Spleen (tissue), 7 donors: ENCODE measurements at regions not wholly inside any gene's neighbourhood (a gene's known extent, or its start where the extent isn't known, plus 50 kb on each side); places are given as distances from the start of the nearest gene placed in this dataset.

Experiments used
- CTCF ChIP-seq, 11 experiments: fragments of 200-600 bp in 7 of 11; fragments of 450-650 bp in 4 of 11; sonication (generic) in 4 of 11; IDR thresholded peaks in 8 of 11; conservative IDR thresholded peaks in 3 of 11; 1 replicate in 7 of 11; 2 replicates in 4 of 11; pipeline versions ENCODE4 v1.4.0 to v1.8.0; 2016 to 2021; ENCODE audit warnings: antibody characterized with exemption in 11 of 11, inconsistent platforms in 4 of 11, mild to moderate bottlenecking in 1 of 11
- POLR2A ChIP-seq, 3 donors: fragments of 450-650 bp; IDR thresholded peaks; one replicate each; pipeline ENCODE4 v1.5.1; 2017; ENCODE audit warnings: antibody characterized with exemption in 3 of 3, mild to moderate bottlenecking in 1 of 3
- POLR2AphosphoS5 ChIP-seq, 3 donors: sonication (generic); formaldehyde crosslinking; IDR thresholded peaks; one replicate each; pipeline ENCODE4 v1.5.1; 2017; ENCODE audit warnings: antibody characterized with exemption in 3 of 3
- donor health status: DM: no; HTN: no; CAD: no; lungs with moderate emphysema.
- donor health status: DM: no; HTN: no; CAD: no.
- donor health status: DM: no; HTN: no; CAD: no.

GRCh38 chr16:76956394-76956793 lies 234.6 kb upstream of the MON1B start:
- TF ChIP-seq CTCF (IDR thresholded peaks at IDR 0.05 in 8 of 11, conservative IDR thresholded peaks at IDR 0.05 in 3 of 11) (no peak), POLR2AphosphoS5 (IDR thresholded peaks at IDR 0.05) (no peak), POLR2A (IDR thresholded peaks at IDR 0.05) (no peak)
